Liver (tissue), 7 donors: ENCODE measurements at regions not wholly inside any gene's neighbourhood (a gene's known extent, or its start where the extent isn't known, plus 50 kb on each side); places are given as distances from the start of the nearest gene placed in this dataset.

ENCODE experiments used
- DNase-seq: peaks from one replicate; pipeline ENCODE4 v3.0.0-alpha.2; 2017; ENCODE audit warnings: low spot score
- H3K27ac ChIP-seq, 2 donors: one replicate each; pipeline ENCODE4 v1.7.0; 2013; ENCODE audit warnings: inconsistent platforms in 2 of 2, low read length in 2 of 2, control low read depth in 1 of 2, low read depth in 1 of 2, mild to moderate bottlenecking in 1 of 2
- H3K27me3 ChIP-seq, 4 donors: one replicate each; pipeline versions ENCODE4 v1.6.1 to v1.7.0; 2013; ENCODE audit warnings: low read length in 3 of 4, inconsistent platforms in 1 of 4, mild to moderate bottlenecking in 1 of 4, moderate library complexity in 1 of 4; ENCODE audit not compliant: control insufficient read depth in 4 of 4, insufficient read depth in 4 of 4
- H3K36me3 ChIP-seq, 4 donors: one replicate each; pipeline versions ENCODE4 v1.6.1 to v1.7.0; 2013; ENCODE audit warnings: low read length in 3 of 4, mild to moderate bottlenecking in 3 of 4, low read depth in 1 of 4, moderate library complexity in 1 of 4; ENCODE audit not compliant: control insufficient read depth in 4 of 4, insufficient read depth in 3 of 4
- H3K4me1 ChIP-seq, 4 donors: one replicate each; pipeline versions ENCODE4 v1.6.1 to v1.7.0; 2013; ENCODE audit warnings: low read length in 3 of 4, mild to moderate bottlenecking in 3 of 4, moderate library complexity in 1 of 4; ENCODE audit not compliant: control insufficient read depth in 4 of 4, insufficient read depth in 4 of 4
- H3K4me3 ChIP-seq, 3 donors: one replicate each; pipeline versions ENCODE4 v1.6.1 to v1.7.0; 2013; ENCODE audit warnings: low read length in 3 of 3, control low read depth in 1 of 3, low read depth in 1 of 3, mild to moderate bottlenecking in 1 of 3
- H3K9ac ChIP-seq, 2 donors: one replicate each; pipeline ENCODE4 v1.7.0; 2013; ENCODE audit warnings: low read length in 2 of 2, mild to moderate bottlenecking in 2 of 2, moderate library complexity in 2 of 2, control low read depth in 1 of 2, low read depth in 1 of 2
- H3K9me3 ChIP-seq, 4 donors: one replicate each; pipeline versions ENCODE4 v1.6.1 to v1.7.0; 2013; ENCODE audit warnings: low read length in 3 of 4; ENCODE audit not compliant: control insufficient read depth in 4 of 4
- FOXA2 ChIP-seq: IDR thresholded peaks from 2 replicates; pipeline ENCODE4 v1.6.1; 2016; ENCODE audit warnings: antibody characterized with exemption
- GABPA ChIP-seq, 2 donors: IDR thresholded peaks in 1 of 2; conservative IDR thresholded peaks in 1 of 2; 2 replicates each; pipeline ENCODE4 v1.6.1; 2016; ENCODE audit warnings: antibody characterized with exemption in 2 of 2, mild to moderate bottlenecking in 1 of 2, moderate library complexity in 1 of 2
- HNF4A ChIP-seq, 2 donors: conservative IDR thresholded peaks; 2 replicates each; pipeline ENCODE4 v1.6.1; 2016; ENCODE audit warnings: antibody characterized with exemption in 2 of 2, mild to moderate bottlenecking in 2 of 2
- HNF4G ChIP-seq: IDR thresholded peaks from 2 replicates; pipeline ENCODE4 v1.6.1; 2016; ENCODE audit warnings: antibody characterized with exemption
- JUND ChIP-seq, 2 donors: IDR thresholded peaks; 2 replicates each; pipeline ENCODE4 v1.6.1; 2016; ENCODE audit warnings: antibody characterized with exemption in 2 of 2
- RAD21 ChIP-seq, 2 donors: IDR thresholded peaks; 2 replicates each; pipeline ENCODE4 v1.6.1; 2016; ENCODE audit warnings: antibody characterized with exemption in 2 of 2, mild to moderate bottlenecking in 2 of 2
- RXRA ChIP-seq, 2 donors: IDR thresholded peaks; 2 replicates each; pipeline ENCODE4 v1.6.1; 2017 to 2018; ENCODE audit warnings: antibody characterized with exemption in 2 of 2, mild to moderate bottlenecking in 1 of 2
- SP1 ChIP-seq: IDR thresholded peaks from 2 replicates; pipeline ENCODE4 v1.6.1; 2018; ENCODE audit warnings: antibody characterized with exemption, mild to moderate bottlenecking
- TAF1 ChIP-seq: conservative IDR thresholded peaks from 2 replicates; pipeline ENCODE4 v1.6.1; 2016; ENCODE audit warnings: antibody characterized with exemption, mild to moderate bottlenecking
- YY1 ChIP-seq: IDR thresholded peaks from 2 replicates; pipeline ENCODE4 v1.6.1; 2016; ENCODE audit warnings: antibody characterized with exemption, mild to moderate bottlenecking
- WGBS: extraction: QIAGEN DNeasy Blood & Tissue Kit; methylation state at CpG from one replicate; pipeline ENCODE4 v1.1.7; 2013; 5-methylcytosine and 5-hydroxymethylcytosine counted together
- TF ChIP-seq, protein P1 (sequence below): IDR thresholded peaks from 2 replicates; pipeline ENCODE4 v1.6.1; 2016; ENCODE audit warnings: antibody characterized with exemption
- TF ChIP-seq, protein P2 (sequence below): IDR thresholded peaks from 2 replicates; pipeline ENCODE4 v1.6.1; 2016; ENCODE audit warnings: antibody characterized with exemption
- TF ChIP-seq, protein P3 (sequence below): IDR thresholded peaks from 2 replicates; pipeline ENCODE4 v1.6.1; 2016; ENCODE audit warnings: antibody characterized with exemption
- donor health status: healthy.
- donor health status: healthy.
- donor health status: healthy.
- donor health status: healthy.

DNA sequence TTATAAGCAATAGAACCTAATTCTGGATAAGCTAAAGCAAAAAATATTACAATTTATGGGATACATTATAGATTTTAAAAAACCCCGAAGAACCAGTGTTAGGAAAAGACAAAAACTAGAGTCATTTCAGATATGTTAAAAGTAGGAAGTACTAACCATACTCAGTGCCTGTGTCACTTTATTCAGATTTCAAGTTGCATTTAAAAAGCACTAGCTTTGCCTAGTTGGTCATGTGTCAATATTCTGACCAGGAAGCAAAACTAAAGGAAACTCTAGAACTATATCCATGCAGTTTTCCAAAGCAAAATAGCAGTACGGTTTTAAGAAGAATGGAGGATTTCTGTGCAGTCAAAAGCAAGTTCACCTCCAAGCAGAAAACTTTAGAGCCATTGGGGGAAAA lies 88.4 kb downstream of the RAP2B start:
- no peaks in the 10 kb centered on the region for H3K36me3 ChIP-seq
- no peak overlapping the region for H3K9ac ChIP-seq
- DNase-seq, result no peak
- H3K27ac ChIP-seq, result no peak overlapping the region
- WGBS, result 74% methylated on average over 2 of the region's 2 CpGs
- H3K27me3 ChIP-seq, result no peaks in the 10 kb centered on the region
- no peaks in the 10 kb centered on the region for H3K4me1 ChIP-seq
- H3K4me3 ChIP-seq, result no peak overlapping the region
- H3K9me3 ChIP-seq, result no peaks in the 10 kb centered on the region
- TF ChIP-seq SP1, result no peak
- TF ChIP-seq JUND (IDR thresholded peaks at IDR 0.05), result no peak
- no peak for TF ChIP-seq HNF4G
- TF ChIP-seq TAF1, result no peak
- TF ChIP-seq RAD21 (IDR thresholded peaks at IDR 0.05), result no peak
- no peak for TF ChIP-seq FOXA2
- TF ChIP-seq, protein P1, sequence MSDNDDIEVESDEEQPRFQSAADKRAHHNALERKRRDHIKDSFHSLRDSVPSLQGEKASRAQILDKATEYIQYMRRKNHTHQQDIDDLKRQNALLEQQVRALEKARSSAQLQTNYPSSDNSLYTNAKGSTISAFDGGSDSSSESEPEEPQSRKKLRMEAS, result no peak

DNA sequence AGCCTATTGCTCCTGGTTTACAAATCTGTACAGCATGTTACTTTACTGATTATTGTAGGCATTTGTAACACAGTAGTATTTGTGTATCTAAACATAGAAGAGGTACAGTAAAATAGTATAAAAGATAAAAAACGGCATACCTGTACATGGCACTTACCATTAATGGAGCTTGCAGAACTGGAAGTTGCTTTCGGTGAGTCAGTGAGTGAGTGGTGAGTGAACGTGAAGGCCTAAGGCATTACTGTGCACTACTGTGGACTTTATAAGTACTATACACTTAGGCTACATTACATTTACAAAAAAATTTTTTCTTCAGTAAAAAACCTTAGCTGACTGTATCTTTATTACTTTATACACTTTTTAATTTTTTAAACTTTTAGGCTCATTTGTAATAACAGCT lies 90.9 kb downstream of the RAP2B start:
- Histone ChIP-seq H3K4me1 (peaks cover 0 to 9% (median 9%) of the 10 kb centered on the region in 4 donors), H3K27ac (no peak overlapping the region), H3K36me3 (no peaks in the 10 kb centered on the region), H3K9ac (no peak overlapping the region), H3K27me3 (no peaks in the 10 kb centered on the region), H3K9me3 (no peaks in the 10 kb centered on the region), H3K4me3 (no peak overlapping the region)
- no peak for DNase-seq
- WGBS, result 95% methylated on average over 3 of the region's 3 CpGs
- TF ChIP-seq FOXA2 (no peak), HNF4G (no peak), SP1 (no peak), TAF1 (no peak), RAD21 (IDR thresholded peaks at IDR 0.05) (no peak), GABPA (IDR thresholded peaks at IDR 0.05 in 1 of 2, conservative IDR thresholded peaks at IDR 0.05 in 1 of 2) (no peak), RXRA (IDR thresholded peaks at IDR 0.05) (no peak)
- TF ChIP-seq, protein P1, result no peak
- TF ChIP-seq, protein P2, sequence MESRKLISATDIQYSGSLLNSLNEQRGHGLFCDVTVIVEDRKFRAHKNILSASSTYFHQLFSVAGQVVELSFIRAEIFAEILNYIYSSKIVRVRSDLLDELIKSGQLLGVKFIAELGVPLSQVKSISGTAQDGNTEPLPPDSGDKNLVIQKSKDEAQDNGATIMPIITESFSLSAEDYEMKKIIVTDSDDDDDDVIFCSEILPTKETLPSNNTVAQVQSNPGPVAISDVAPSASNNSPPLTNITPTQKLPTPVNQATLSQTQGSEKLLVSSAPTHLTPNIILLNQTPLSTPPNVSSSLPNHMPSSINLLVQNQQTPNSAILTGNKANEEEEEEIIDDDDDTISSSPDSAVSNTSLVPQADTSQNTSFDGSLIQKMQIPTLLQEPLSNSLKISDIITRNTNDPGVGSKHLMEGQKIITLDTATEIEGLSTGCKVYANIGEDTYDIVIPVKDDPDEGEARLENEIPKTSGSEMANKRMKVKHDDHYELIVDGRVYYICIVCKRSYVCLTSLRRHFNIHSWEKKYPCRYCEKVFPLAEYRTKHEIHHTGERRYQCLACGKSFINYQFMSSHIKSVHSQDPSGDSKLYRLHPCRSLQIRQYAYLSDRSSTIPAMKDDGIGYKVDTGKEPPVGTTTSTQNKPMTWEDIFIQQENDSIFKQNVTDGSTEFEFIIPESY, result no peak
- TF ChIP-seq, protein P3, sequence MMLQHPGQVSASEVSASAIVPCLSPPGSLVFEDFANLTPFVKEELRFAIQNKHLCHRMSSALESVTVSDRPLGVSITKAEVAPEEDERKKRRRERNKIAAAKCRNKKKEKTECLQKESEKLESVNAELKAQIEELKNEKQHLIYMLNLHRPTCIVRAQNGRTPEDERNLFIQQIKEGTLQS, result no peak

DNA sequence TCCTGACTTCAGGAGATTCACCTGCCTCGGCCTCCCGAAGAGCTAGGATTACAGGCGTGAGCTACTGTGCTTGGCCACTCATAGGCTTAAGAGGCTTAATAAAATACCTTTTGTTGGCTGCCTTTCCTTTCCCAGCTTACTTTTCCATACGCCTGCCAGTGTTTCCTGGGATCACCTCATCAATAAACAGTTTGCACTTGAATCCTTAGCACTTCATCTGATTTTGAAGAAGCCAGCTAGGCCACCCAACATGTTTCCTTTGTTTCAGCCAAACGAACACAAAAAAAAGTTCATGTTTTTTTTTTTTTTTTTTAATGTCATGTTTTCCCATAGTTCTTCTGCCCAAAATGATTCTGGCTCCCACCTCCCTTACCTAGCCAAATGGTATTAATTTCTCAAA lies 92.3 kb downstream of the RAP2B start:
- Histone ChIP-seq H3K36me3 (no peaks in the 10 kb centered on the region), H3K27me3 (no peaks in the 10 kb centered on the region), H3K9me3 (no peaks in the 10 kb centered on the region), H3K9ac (no peak overlapping the region), H3K4me3 (no peak overlapping the region), H3K27ac (no peak overlapping the region), H3K4me1 (peaks cover 0 to 13% (median 10%) of the 10 kb centered on the region in 4 donors)
- no peak for DNase-seq
- TF ChIP-seq HNF4A (conservative IDR thresholded peaks at IDR 0.05) (no peak), RXRA (IDR thresholded peaks at IDR 0.05) (no peak), YY1 (no peak)
- WGBS, result 97% methylated on average over 5 of the region's 5 CpGs
